SK-N-SH treated with all-trans-retinoic acid at 6 μM for 48 hours (cell line): ENCODE measurements at regions not wholly inside any gene's neighbourhood (a gene's known extent, or its start where the extent isn't known, plus 50 kb on each side); places are given as distances from the start of the nearest gene placed in this dataset.

Experiments
- ATAC-seq: fragments of 200-7000 bp; cut with Tn5 transposase; 3 replicates; pipeline ENCODE4 v1.9.1; 2020; ENCODE audit warnings: mild to moderate bottlenecking, moderate library complexity
- ARNTL ChIP-seq: fragments of 450-650 bp; formaldehyde crosslinking; IDR thresholded peaks from 2 replicates; pipeline ENCODE4 v1.5.0; 2020; ENCODE audit warnings: low read depth, mild to moderate bottlenecking, moderate library complexity, borderline replicate concordance
- CREB5 ChIP-seq: fragments of 250-450 bp; sonication (Bioruptor Pico); IDR thresholded peaks from 2 replicates; pipeline ENCODE4 v1.5.1; 2020; ENCODE audit warnings: low read depth, mild to moderate bottlenecking, moderate library complexity
- CSDC2 ChIP-seq: fragments of 250-450 bp; sonication (Bioruptor Pico); IDR thresholded peaks from 2 replicates; pipeline ENCODE4 v1.5.0; 2020; ENCODE audit warnings: mild to moderate bottlenecking, moderate library complexity
- CSRNP3 ChIP-seq: fragments of 250-450 bp; sonication (Bioruptor Pico); IDR thresholded peaks from 2 replicates; pipeline ENCODE4 v1.5.1; 2021; ENCODE audit warnings: mild to moderate bottlenecking, moderate library complexity
- GLIS3 ChIP-seq: fragments of 250-450 bp; sonication (Bioruptor Pico); IDR thresholded peaks from 2 replicates; pipeline ENCODE4 v1.5.0; 2020; ENCODE audit warnings: mild to moderate bottlenecking, moderate library complexity
- ISL1 ChIP-seq: fragments of 250-450 bp; sonication (Bioruptor Pico); IDR thresholded peaks from 2 replicates; pipeline ENCODE4 v2.1.2; 2022; ENCODE audit warnings: mild to moderate bottlenecking, moderate library complexity
- OSR1 ChIP-seq: fragments of 250-450 bp; sonication (Bioruptor Pico); IDR thresholded peaks from 2 replicates; pipeline ENCODE4 v1.8.0; 2022; ENCODE audit warnings: moderate library complexity, mild to moderate bottlenecking, inconsistent platforms
- PATZ1 ChIP-seq: fragments of 250-450 bp; sonication (Bioruptor Pico); IDR thresholded peaks from 2 replicates; pipeline ENCODE4 v1.8.0; 2020; ENCODE audit warnings: mild to moderate bottlenecking, moderate library complexity, borderline replicate concordance
- POU6F1 ChIP-seq: fragments of 250-450 bp; sonication (Bioruptor Pico); IDR thresholded peaks from 2 replicates; pipeline ENCODE4 v1.8.0; 2021; ENCODE audit warnings: low read depth, mild to moderate bottlenecking, moderate library complexity, borderline replicate concordance
- PPARA ChIP-seq: fragments of 250-450 bp; sonication (Bioruptor Pico); IDR thresholded peaks from 2 replicates; pipeline ENCODE4 v1.5.0; 2020; ENCODE audit warnings: mild to moderate bottlenecking, borderline replicate concordance
- RARB ChIP-seq: fragments of 250-450 bp; sonication (Bioruptor Pico); IDR thresholded peaks from 2 replicates; pipeline ENCODE4 v1.8.0; 2021; ENCODE audit warnings: mild to moderate bottlenecking, moderate library complexity
- SNAI2 ChIP-seq: fragments of 250-450 bp; sonication (Bioruptor Pico); IDR thresholded peaks from 2 replicates; pipeline ENCODE4 v1.5.0; 2020; ENCODE audit warnings: mild to moderate bottlenecking, moderate library complexity
- TOX ChIP-seq: fragments of 250-450 bp; sonication (Bioruptor Pico); IDR thresholded peaks from 2 replicates; pipeline ENCODE4 v1.8.0; 2021; ENCODE audit warnings: mild to moderate bottlenecking, moderate library complexity, borderline replicate concordance
- TSHZ2 ChIP-seq: fragments of 250-450 bp; sonication (Bioruptor Pico); IDR thresholded peaks from 2 replicates; pipeline ENCODE4 v1.5.0; 2020; ENCODE audit warnings: mild to moderate bottlenecking, moderate library complexity
- ZFP3 ChIP-seq: fragments of 250-450 bp; sonication (Bioruptor Pico); IDR thresholded peaks from 2 replicates; pipeline ENCODE4 v1.5.0; 2020; ENCODE audit warnings: mild to moderate bottlenecking, moderate library complexity
- ZFP30 ChIP-seq: fragments of 450-650 bp; formaldehyde crosslinking; IDR thresholded peaks from 2 replicates; pipeline ENCODE4 v1.5.0; 2022; ENCODE audit warnings: mild to moderate bottlenecking, moderate library complexity
- ZNF565 ChIP-seq: fragments of 450-650 bp; formaldehyde crosslinking; conservative IDR thresholded peaks from 2 replicates; pipeline ENCODE4 v1.5.0; 2020; ENCODE audit warnings: low read depth, mild to moderate bottlenecking, moderate library complexity
- ZNF70 ChIP-seq: fragments of 450-650 bp; formaldehyde crosslinking; IDR thresholded peaks from 2 replicates; pipeline ENCODE4 v1.5.0; 2020; ENCODE audit warnings: mild to moderate bottlenecking, moderate library complexity
- ZNF8 ChIP-seq: fragments of 450-650 bp; formaldehyde crosslinking; IDR thresholded peaks from 2 replicates; pipeline ENCODE4 v1.5.0; 2020; ENCODE audit warnings: mild to moderate bottlenecking, moderate library complexity

- ATAC-seq = no peak
- TF ChIP-seq RARB (no peak), GLIS3 (no peak), PPARA (CRISPR knock-in tag) (no peak), ZNF70 (CRISPR knock-in tag) (no peak), TOX (CRISPR knock-in tag) (no peak), ZFP3 (no peak), ARNTL (CRISPR knock-in tag) (no peak)
These were observed 116.1 kb upstream of the RAB6C start for GRCh38 chr2:129863350-129863749.

- no peak for ATAC-seq
- TF ChIP-seq ZFP3 (no peak), SNAI2 (CRISPR knock-in tag) (no peak), PPARA (CRISPR knock-in tag) (no peak)
These were observed 114.7 kb upstream of the RAB6C start for GRCh38 chr2:129864719-129865118.

- TF ChIP-seq PPARA (CRISPR knock-in tag) = no peak
- TF ChIP-seq ZFP30 (CRISPR knock-in tag) = no peak
- no peak for TF ChIP-seq PATZ1 (CRISPR knock-in tag)
- TF ChIP-seq GLIS3 = no peak
- TF ChIP-seq SNAI2 (CRISPR knock-in tag) = no peak
- no peak for TF ChIP-seq OSR1 (CRISPR knock-in tag)
- TF ChIP-seq RARB = no peak
- no peak for TF ChIP-seq ZNF70 (CRISPR knock-in tag)
- TF ChIP-seq ZNF565 (CRISPR knock-in tag) = no peak
- no peak for TF ChIP-seq CSDC2 (CRISPR knock-in tag)
- no peak for ATAC-seq
These were observed 113.5 kb upstream of the RAB6C start for GRCh38 chr2:129865976-129866375.

- ATAC-seq = no peak
These were observed 113.1 kb upstream of the RAB6C start for GRCh38 chr2:129866391-129866790.

GRCh38 chr2:129868151-129868550, 111.3 kb upstream of the RAB6C start:
- no peak for ATAC-seq
- no peak for TF ChIP-seq ZFP3
- TF ChIP-seq ZNF8 (CRISPR knock-in tag) = no peak
- TF ChIP-seq CSRNP3 (CRISPR knock-in tag) = no peak
- no peak for TF ChIP-seq ISL1
- no peak for TF ChIP-seq POU6F1
- TF ChIP-seq ZNF70 (CRISPR knock-in tag) = no peak
- TF ChIP-seq TOX (CRISPR knock-in tag) = no peak
- TF ChIP-seq RARB = no peak
- TF ChIP-seq SNAI2 (CRISPR knock-in tag) = no peak
- TF ChIP-seq ARNTL (CRISPR knock-in tag) = no peak
- TF ChIP-seq ZNF565 (CRISPR knock-in tag) = no peak
- TF ChIP-seq TSHZ2 = no peak
- no peak for TF ChIP-seq PATZ1 (CRISPR knock-in tag)
- TF ChIP-seq CSDC2 (CRISPR knock-in tag) = no peak
- no peak for TF ChIP-seq OSR1 (CRISPR knock-in tag)
- TF ChIP-seq CREB5 = no peak
- TF ChIP-seq, all 23 proteins: peak for 0

More at GRCh38 chr2:129866391-129866790, 113.1 kb upstream of the RAB6C start:
- TF ChIP-seq ZNF70 (CRISPR knock-in tag) = no peak
